PFSK-1 (cell line): ENCODE measurements at regions not wholly inside any gene's neighbourhood (a gene's known extent, or its start where the extent isn't known, plus 50 kb on each side); places are given as distances from the start of the nearest gene placed in this dataset.

Experiments
- FOXP2 ChIP-seq: optimal IDR thresholded peaks from 2 replicates; pipeline ENCODE3; 2011; ENCODE audit warnings: borderline replicate concordance, control low read depth, inconsistent platforms; ENCODE audit not compliant: insufficient read depth; ENCODE audit errors: extremely low read length, extremely low read depth
- POLR2AphosphoS5 ChIP-seq: IDR thresholded peaks from 2 replicates; pipeline ENCODE4 v1.6.1; 2012; ENCODE audit warnings: low read depth, mild to moderate bottlenecking, control low read depth, low read length, moderate library complexity
- REST ChIP-seq, 2 experiments: IDR thresholded peaks; 2 replicates each; pipeline versions ENCODE4 v1.6.1 to v1.8.0; 2011 to 2012; ENCODE audit warnings: low read depth in 2 of 2, low read length in 2 of 2, control low read depth in 1 of 2, inconsistent platforms in 1 of 2, mild to moderate bottlenecking in 1 of 2, moderate library complexity in 1 of 2; ENCODE audit not compliant: insufficient read depth in 1 of 2
- SIN3A ChIP-seq: IDR thresholded peaks from 2 replicates; pipeline ENCODE4 v1.6.1; 2012; ENCODE audit warnings: mild to moderate bottlenecking, low read length, moderate library complexity, borderline replicate concordance; ENCODE audit not compliant: insufficient read depth
- TAF1 ChIP-seq: IDR thresholded peaks from 2 replicates; pipeline ENCODE4 v1.6.1; 2012; ENCODE audit warnings: low read length, control low read depth, borderline replicate concordance; ENCODE audit not compliant: insufficient read depth

DNA sequence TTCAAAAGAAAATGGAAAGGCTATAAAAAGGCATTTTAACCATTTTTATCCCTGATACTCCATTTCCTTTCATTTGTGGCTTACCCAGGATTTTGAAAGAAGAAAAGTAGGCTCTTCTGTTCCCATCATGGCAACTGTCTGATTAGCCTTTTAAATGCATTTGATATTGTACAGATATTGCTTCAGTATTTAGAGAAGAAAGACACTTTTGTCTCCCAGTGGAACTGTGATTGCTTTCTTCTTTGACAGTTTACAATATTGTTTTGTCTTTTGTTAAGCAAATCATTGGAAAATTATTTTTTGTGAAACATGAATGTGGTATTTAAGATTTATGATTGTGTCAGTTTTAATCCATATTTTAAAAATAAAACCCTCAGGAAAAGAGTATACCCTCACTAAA lies 297.4 kb upstream of the TACR3 start:
- TF ChIP-seq SIN3A = no peak
- TF ChIP-seq TAF1 = no peak
- no peak for TF ChIP-seq REST (IDR thresholded peaks at IDR 0.05; ENCODE audit: insufficient read depth in 1 of 2, low read depth in 2 of 2, low read length in 2 of 2)
- no peak for TF ChIP-seq FOXP2
- no peak for TF ChIP-seq POLR2AphosphoS5

GRCh38 chr4:104015680-104016079 lies 295.9 kb upstream of the TACR3 start:
- TF ChIP-seq REST (IDR thresholded peaks at IDR 0.05; ENCODE audit: insufficient read depth in 1 of 2, low read depth in 2 of 2, low read length in 2 of 2) (no peak), SIN3A (no peak), TAF1 (no peak), FOXP2 (no peak), POLR2AphosphoS5 (no peak)

DNA sequence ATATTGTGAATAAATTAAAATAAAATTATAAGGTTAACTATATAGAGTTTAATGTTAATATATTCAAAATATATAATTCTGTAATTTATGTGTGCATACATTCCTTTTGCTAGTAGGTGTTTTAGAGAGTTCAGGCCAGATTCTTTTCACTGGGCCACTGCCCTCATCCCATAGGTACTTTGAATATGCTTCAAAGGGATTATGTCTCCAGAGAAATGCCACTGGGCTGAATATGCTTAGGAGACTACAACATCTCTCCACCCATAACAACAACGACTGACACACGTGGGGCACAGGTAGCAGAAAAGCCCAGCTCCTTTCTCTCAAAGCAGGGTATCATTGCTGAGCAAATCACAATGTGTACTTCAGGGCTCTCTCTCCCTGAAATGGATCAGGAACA lies 290.9 kb upstream of the TACR3 start:
- TF ChIP-seq POLR2AphosphoS5 = no peak
- TF ChIP-seq SIN3A = no peak
- no peak for TF ChIP-seq FOXP2
- TF ChIP-seq REST (IDR thresholded peaks at IDR 0.05; ENCODE audit: insufficient read depth in 1 of 2, low read depth in 2 of 2, low read length in 2 of 2) = no peak

DNA sequence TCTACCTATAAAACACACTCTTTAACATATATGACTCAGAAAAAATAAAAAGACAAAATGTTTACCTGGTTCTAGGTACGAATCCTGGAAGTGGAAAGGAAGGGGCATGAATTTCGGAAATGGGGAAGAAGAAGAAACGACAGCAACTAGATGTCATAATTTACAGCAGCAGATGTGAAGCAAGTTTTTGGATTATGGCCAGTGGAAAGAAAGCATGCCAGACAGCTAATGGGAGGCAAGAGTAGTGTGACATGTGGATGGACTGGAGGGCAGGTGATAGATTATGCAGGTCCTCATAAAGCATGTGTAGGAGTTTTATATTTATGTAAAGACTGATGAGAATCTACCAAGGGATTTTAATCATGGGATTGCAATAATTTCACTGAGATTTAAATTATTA lies 279.0 kb upstream of the TACR3 start:
- TF ChIP-seq TAF1 (no peak), POLR2AphosphoS5 (no peak)

- TF ChIP-seq TAF1 (no peak), REST (IDR thresholded peaks at IDR 0.05; ENCODE audit: insufficient read depth in 1 of 2, low read depth in 2 of 2, low read length in 2 of 2) (no peak), FOXP2 (no peak), POLR2AphosphoS5 (no peak), SIN3A (no peak)
Measured at GRCh38 chr4:103996637-103997036, 276.9 kb upstream of the TACR3 start.
